Neural progenitor cell (in vitro differentiated cells): ENCODE measurements at regions not wholly inside any gene's neighbourhood (a gene's known extent, or its start where the extent isn't known, plus 50 kb on each side); places are given as distances from the start of the nearest gene placed in this dataset.
A peak's percentile ranks its signal among the peaks of the same experiment; 100 is the strongest.

Source experiments
- DNase-seq: peaks from one replicate; pipeline ENCODE4 v3.0.0-alpha.2; 2016; ENCODE audit warnings: low spot score
- H2AFZ ChIP-seq: fragments of 200-600 bp; sonication (generic); replicated peaks from 2 replicates; pipeline ENCODE4 v1.6.1; 2016; ENCODE audit warnings: antibody characterized with exemption
- H3F3A ChIP-seq: fragments of 200-600 bp; sonication (generic); 2 replicates; pipeline ENCODE4 v1.6.1; 2016; ENCODE audit warnings: antibody characterized with exemption, low read depth
- H3K27ac ChIP-seq: fragments of 200-600 bp; sonication (generic); 2 replicates; pipeline ENCODE4 v1.5.1; 2016; ENCODE audit warnings: mild to moderate bottlenecking
- H3K27me3 ChIP-seq: fragments of 200-600 bp; sonication (generic); 2 replicates; pipeline ENCODE4 v1.6.1; 2016; ENCODE audit warnings: mild to moderate bottlenecking, moderate library complexity
- H3K36me3 ChIP-seq: fragments of 200-600 bp; sonication (generic); 2 replicates; pipeline ENCODE4 v1.5.1; 2016
- H3K4me1 ChIP-seq: fragments of 200-600 bp; sonication (generic); 2 replicates; pipeline ENCODE4 v1.6.1; 2016; ENCODE audit warnings: mixed run types
- H3K4me2 ChIP-seq: fragments of 200-600 bp; sonication (generic); 2 replicates; pipeline ENCODE4 v1.6.1; 2016
- H3K4me3 ChIP-seq: fragments of 200-600 bp; sonication (generic); 2 replicates; pipeline ENCODE4 v1.5.1; 2016
- H3K79me2 ChIP-seq: fragments of 200-600 bp; sonication (generic); 2 replicates; pipeline ENCODE4 v1.6.1; 2016; ENCODE audit warnings: low read depth
- H3K9ac ChIP-seq: fragments of 200-600 bp; sonication (generic); 2 replicates; pipeline ENCODE4 v1.6.1; 2016
- H3K9me3 ChIP-seq: fragments of 200-600 bp; sonication (generic); 2 replicates; pipeline ENCODE4 v1.5.1; 2016; ENCODE audit warnings: low read depth
- H4K20me1 ChIP-seq: fragments of 200-600 bp; sonication (generic); 2 replicates; pipeline ENCODE4 v1.6.1; 2016; ENCODE audit warnings: low read depth
- H3K27ac Mint-ChIP-seq: 3 replicates; pipeline ENCODE4 v1.8.0; 2021; ENCODE audit warnings: mixed read lengths
- H3K27me3 Mint-ChIP-seq: 2 replicates; pipeline ENCODE4 v1.8.0; 2022; ENCODE audit warnings: low read depth, mild to moderate bottlenecking, inconsistent platforms, moderate library complexity, mixed read lengths; ENCODE audit not compliant: insufficient read depth
- H3K36me3 Mint-ChIP-seq: 3 replicates; pipeline ENCODE4 v1.8.0; 2021; ENCODE audit warnings: mixed read lengths
- H3K4me1 Mint-ChIP-seq: 3 replicates; pipeline ENCODE4 v1.8.0; 2021; ENCODE audit warnings: mixed read lengths
- H3K4me3 Mint-ChIP-seq: 3 replicates; pipeline ENCODE4 v1.8.0; 2021; ENCODE audit warnings: mild to moderate bottlenecking, moderate library complexity, mixed read lengths
- H3K9me3 Mint-ChIP-seq: 3 replicates; pipeline ENCODE4 v1.8.0; 2020; ENCODE audit warnings: mixed read lengths
- CTCF ChIP-seq: fragments of 200-600 bp; sonication (generic); IDR thresholded peaks from 2 replicates; pipeline ENCODE4 v1.5.1; 2017; ENCODE audit warnings: antibody characterized with exemption, mild to moderate bottlenecking
- EZH2 ChIP-seq: fragments of 200-600 bp; sonication (generic); IDR thresholded peaks from 2 replicates; pipeline ENCODE4 v1.6.1; 2017; ENCODE audit warnings: antibody characterized with exemption, mild to moderate bottlenecking, moderate library complexity
- EZH2phosphoT487 ChIP-seq: fragments of 200-600 bp; sonication (generic); IDR thresholded peaks from 2 replicates; pipeline ENCODE4 v1.6.1; 2017; ENCODE audit warnings: antibody characterized with exemption

GRCh38 chr14:28966416-28967233 is 200.0 kb downstream of the FOXG1 start:
- no peaks in the 10 kb centered on the region for H3F3A ChIP-seq
- H3K4me2 ChIP-seq, result no peak overlapping the region
- Mint-ChIP-seq H3K4me3 (no peak overlapping the region), H3K36me3 (no peaks in the 10 kb centered on the region), H3K4me1 (no peaks in the 10 kb centered on the region), H3K9me3 (no peaks in the 10 kb centered on the region), H3K27ac (no peak overlapping the region), H3K27me3 (peaks cover 5% of the 10 kb centered on the region)
- TF ChIP-seq EZH2phosphoT487 (no peak), CTCF (no peak), EZH2 (no peak)
- H3K27me3 ChIP-seq, result no peaks in the 10 kb centered on the region
- no peaks in the 10 kb centered on the region for H4K20me1 ChIP-seq
- no peak overlapping the region for H3K4me3 ChIP-seq
- no peaks in the 10 kb centered on the region for H3K79me2 ChIP-seq
- no peak overlapping the region for H2AFZ ChIP-seq
- no peak overlapping the region for H3K9ac ChIP-seq
- H3K36me3 ChIP-seq, result peaks cover 3% of the 10 kb centered on the region
- H3K4me1 ChIP-seq, result no peaks in the 10 kb centered on the region
- DNase-seq, result no peak
- no peaks in the 10 kb centered on the region for H3K9me3 ChIP-seq
- no peak overlapping the region for H3K27ac ChIP-seq

DNA sequence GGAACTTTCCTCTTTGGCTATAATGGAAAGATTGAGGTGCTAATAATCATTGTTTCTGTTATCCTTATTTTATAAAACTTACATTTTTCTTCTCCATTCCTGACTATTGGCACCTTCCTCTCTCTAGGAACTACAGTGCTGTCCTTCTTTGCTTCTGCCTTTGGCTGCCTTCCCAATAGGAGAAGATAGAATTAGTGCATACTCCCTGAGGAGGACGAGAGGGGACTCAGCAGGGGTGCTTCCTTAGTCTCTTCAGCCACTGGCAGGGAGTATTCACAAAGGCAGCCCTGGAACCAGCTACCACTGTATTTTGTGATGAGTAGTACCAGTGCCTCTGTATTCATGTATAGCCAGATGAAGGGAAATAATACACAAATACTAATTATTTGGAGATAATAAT is 208.5 kb downstream of the FOXG1 start:
- Histone ChIP-seq H3F3A (no peaks in the 10 kb centered on the region), H3K4me3 (no peak overlapping the region), H3K4me1 (no peaks in the 10 kb centered on the region), H4K20me1 (no peaks in the 10 kb centered on the region), H3K79me2 (no peaks in the 10 kb centered on the region), H2AFZ (no peak overlapping the region), H3K4me2 (no peak overlapping the region), H3K27me3 (no peaks in the 10 kb centered on the region), H3K9me3 (no peaks in the 10 kb centered on the region), H3K36me3 (no peaks in the 10 kb centered on the region), H3K27ac (no peak overlapping the region), H3K9ac (no peak overlapping the region)
- peaks cover 3% of the 10 kb centered on the region for H3K4me1 Mint-ChIP-seq
- peak; percentile 45 for DNase-seq
- H3K27ac Mint-ChIP-seq, result no peak overlapping the region
- H3K9me3 Mint-ChIP-seq, result no peaks in the 10 kb centered on the region
- no peaks in the 10 kb centered on the region for H3K36me3 Mint-ChIP-seq
- TF ChIP-seq CTCF (no peak), EZH2 (no peak), EZH2phosphoT487 (no peak)
- peaks cover 2% of the 10 kb centered on the region for H3K27me3 Mint-ChIP-seq
- no peak overlapping the region for H3K4me3 Mint-ChIP-seq

GRCh38 chr14:28982228-28982627 is 215.6 kb downstream of the FOXG1 start:
- Histone ChIP-seq H3K9ac (no peak overlapping the region), H2AFZ (no peak overlapping the region), H3K27me3 (no peaks in the 10 kb centered on the region), H3K4me1 (no peaks in the 10 kb centered on the region), H3K9me3 (peaks cover 5% of the 10 kb centered on the region), H4K20me1 (no peaks in the 10 kb centered on the region), H3K4me3 (no peak overlapping the region), H3K36me3 (no peaks in the 10 kb centered on the region), H3K79me2 (no peaks in the 10 kb centered on the region), H3F3A (no peaks in the 10 kb centered on the region), H3K27ac (no peak overlapping the region), H3K4me2 (no peak overlapping the region)
- H3K9me3 Mint-ChIP-seq, result peaks cover 2% of the 10 kb centered on the region
- no peak for DNase-seq
- no peaks in the 10 kb centered on the region for H3K36me3 Mint-ChIP-seq
- H3K4me1 Mint-ChIP-seq, result no peaks in the 10 kb centered on the region
- H3K27ac Mint-ChIP-seq, result no peak overlapping the region
- TF ChIP-seq EZH2phosphoT487 (no peak), EZH2 (no peak), CTCF (no peak)
- no peak overlapping the region for H3K4me3 Mint-ChIP-seq
- H3K27me3 Mint-ChIP-seq, result peaks cover 2% of the 10 kb centered on the region
